ENCODE measurements at regions not wholly inside any gene's neighbourhood (a gene's known extent, or its start where the extent isn't known, plus 50 kb on each side); places are given as distances from the start of the nearest gene placed in this dataset.

- DNase-seq (ENCODE audit: low spot score): no peak
- TF ChIP-seq CTCF (IDR thresholded peaks at IDR 0.05; ENCODE audit: extremely low read depth, missing control alignments): no peak
These were observed 616.5 kb downstream of the C6orf118 start for GRCh38 chr6:164692772-164693510.

- TF ChIP-seq CTCF (IDR thresholded peaks at IDR 0.05; ENCODE audit: extremely low read depth, missing control alignments): no peak
These were observed 618.5 kb downstream of the C6orf118 start for GRCh38 chr6:164690702-164691500.

GRCh38 chr6:164690241-164690640 lies 619.2 kb downstream of the C6orf118 start:
- TF ChIP-seq CTCF (IDR thresholded peaks at IDR 0.05; ENCODE audit: extremely low read depth, missing control alignments): no peak
- no peak for DNase-seq (ENCODE audit: low spot score)

More at GRCh38 chr6:164690702-164691500, 618.5 kb downstream of the C6orf118 start:
- DNase-seq (ENCODE audit: low spot score): no peak

GRCh38 chr6:164665328-164665727 lies 644.1 kb downstream of the C6orf118 start:
- no peak for DNase-seq (ENCODE audit: low spot score)
- TF ChIP-seq CTCF (IDR thresholded peaks at IDR 0.05; ENCODE audit: extremely low read depth, missing control alignments): no peak

GRCh38 chr6:164663634-164664033 lies 645.8 kb downstream of the C6orf118 start:
- TF ChIP-seq CTCF (IDR thresholded peaks at IDR 0.05; ENCODE audit: extremely low read depth, missing control alignments): no peak

GRCh38 chr6:164661716-164662115 lies 647.7 kb downstream of the C6orf118 start:
- no peak for TF ChIP-seq CTCF (IDR thresholded peaks at IDR 0.05; ENCODE audit: extremely low read depth, missing control alignments)
- no peak for DNase-seq (ENCODE audit: low spot score)

More at GRCh38 chr6:164663634-164664033, 645.8 kb downstream of the C6orf118 start:
- no peak for DNase-seq (ENCODE audit: low spot score)

- DNase-seq (ENCODE audit: low spot score): no peak
- TF ChIP-seq CTCF (IDR thresholded peaks at IDR 0.05; ENCODE audit: extremely low read depth, missing control alignments): no peak
These were observed 648.6 kb downstream of the C6orf118 start for GRCh38 chr6:164660781-164661180.

Data from GM20000 (cell line).